ENCODE measurements at regions not wholly inside any gene's neighbourhood (a gene's known extent, or its start where the extent isn't known, plus 50 kb on each side); places are given as distances from the start of the nearest gene placed in this dataset.

- POLR2A ChIA-PET, result no interaction called here
- Histone ChIP-seq H3K27me3 (replicated peaks in 1 of 2; ENCODE audit: control insufficient read depth in 2 of 2, insufficient read depth in 2 of 2, low read length in 1 of 2) (no peaks in the 10 kb centered on the region), H4K20me1 (ENCODE audit: control insufficient read depth, insufficient read depth) (no peaks in the 10 kb centered on the region), H3K27ac (ENCODE audit: control insufficient read depth, insufficient read depth) (no peak overlapping the region), H3K9me3 (replicated peaks; ENCODE audit: control insufficient read depth, insufficient read depth, low read length) (no peaks in the 10 kb centered on the region), H3K4me1 (ENCODE audit: control insufficient read depth, insufficient read depth, low read length) (no peaks in the 10 kb centered on the region), H3K79me2 (ENCODE audit: control insufficient read depth, insufficient read depth, low read length) (no peaks in the 10 kb centered on the region), H2AFZ (ENCODE audit: control insufficient read depth, low read depth, low read length) (no peak overlapping the region), H3K4me2 (ENCODE audit: control insufficient read depth, insufficient read depth) (no peak overlapping the region), H3K4me3 (no peak overlapping the region), H3K9ac (ENCODE audit: control insufficient read depth, insufficient read depth, low read length) (no peak overlapping the region), H3K36me3 (ENCODE audit: control insufficient read depth in 2 of 2, insufficient read depth in 2 of 2, low read length in 1 of 2) (no peaks in the 10 kb centered on the region)
- intact Hi-C loops (cut with micrococcal nuclease; ENCODE audit: unreplicated experiment), result no loop called here
- CTCF ChIA-PET, result no interaction called here
- SMC1A ChIA-PET (ENCODE audit: uncharacterized antibody, unreplicated experiment), result interaction anchor here (0.8 kb wide), 1 partner anchor 14 kb away, joined by 3 read pairs; no protein-coding TSS in a partner anchor
- in situ Hi-C loops (cut with MboI), result no loop called here
- TF ChIP-seq NR2F1 (conservative IDR thresholded peaks at IDR 0.05) (no peak), REST (IDR thresholded peaks at IDR 0.05; ENCODE audit: low read depth, low read length) (no peak), MTA2 (IDR thresholded peaks at IDR 0.05; ENCODE audit: low read depth) (no peak), WRNIP1 (IDR thresholded peaks at IDR 0.05; ENCODE audit: borderline replicate concordance, low read depth, low read length) (no peak), CREB1 (IDR thresholded peaks at IDR 0.05; ENCODE audit: low read depth) (no peak), RBBP5 (conservative IDR thresholded peaks at IDR 0.05) (no peak), ZBED1 (IDR thresholded peaks at IDR 0.05; ENCODE audit: borderline replicate concordance) (no peak)
- no TSS peak for BruUV-seq (replicated peaks)
- 13% methylated on average over 4 of the region's 4 CpGs for WGBS (ENCODE audit: insufficient coverage, insufficient replicate concordance, low lambda C conversion rate, missing lambda C conversion rate)
- RAD21 ChIA-PET (ENCODE audit: unreplicated experiment), result no interaction called here
- DNase-seq (ENCODE audit: low read depth, low spot score) (no peak), ATAC-seq (no peak), FAIRE-seq (no peak)
Observed at GRCh38 chr4:96240041-96240440, 400.1 kb downstream of the PDHA2 start.

Measured in GM12878 (cell line).